ENCODE measurements at regions not wholly inside any gene's neighbourhood (a gene's known extent, or its start where the extent isn't known, plus 50 kb on each side); places are given as distances from the start of the nearest gene placed in this dataset.
"Not testable (repeated sequence)": the region's sequence is repeated elsewhere in the genome, so short reads cannot be mapped to it uniquely, and the experiment has no call there.

DNA sequence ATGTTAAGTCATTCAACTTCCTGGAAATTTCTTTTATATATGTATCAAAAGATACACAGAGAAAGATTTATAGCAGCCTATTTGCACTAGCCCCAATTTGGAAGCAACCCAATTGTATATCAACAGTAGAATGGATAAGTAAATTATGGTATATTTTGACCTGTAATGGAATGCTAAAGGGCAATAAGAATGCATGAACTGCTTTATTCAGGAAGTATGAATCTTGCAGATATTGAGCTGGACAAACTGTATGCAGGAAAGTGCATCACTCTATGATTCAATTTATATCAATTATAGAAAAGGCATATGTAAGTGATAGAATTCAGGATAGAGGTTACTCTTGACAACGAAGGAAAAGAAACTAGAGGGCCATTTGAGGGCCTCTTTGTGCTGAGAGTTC is 913.1 kb upstream of the FBXO33 start:
- DNase-seq = no peak

DNA sequence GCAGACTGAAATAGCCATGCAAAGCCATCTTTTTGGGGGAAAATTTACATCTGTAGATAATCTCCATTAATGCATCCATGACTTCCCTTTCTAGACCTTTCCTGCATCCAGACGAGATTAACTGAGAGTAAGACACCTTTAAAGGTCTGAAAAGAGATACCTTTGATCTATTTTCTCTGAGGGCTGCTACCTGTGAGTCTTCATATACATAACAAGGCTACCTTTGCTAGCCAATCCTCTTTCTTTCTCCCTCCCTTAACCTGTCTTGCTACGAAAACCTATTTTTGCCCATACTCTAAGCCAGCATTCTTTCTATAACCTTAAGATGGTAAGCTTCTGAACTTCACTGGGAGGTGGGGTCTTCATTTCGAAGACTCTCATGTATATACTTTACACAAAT is 908.5 kb upstream of the FBXO33 start:
- DNase-seq = no peak

DNA sequence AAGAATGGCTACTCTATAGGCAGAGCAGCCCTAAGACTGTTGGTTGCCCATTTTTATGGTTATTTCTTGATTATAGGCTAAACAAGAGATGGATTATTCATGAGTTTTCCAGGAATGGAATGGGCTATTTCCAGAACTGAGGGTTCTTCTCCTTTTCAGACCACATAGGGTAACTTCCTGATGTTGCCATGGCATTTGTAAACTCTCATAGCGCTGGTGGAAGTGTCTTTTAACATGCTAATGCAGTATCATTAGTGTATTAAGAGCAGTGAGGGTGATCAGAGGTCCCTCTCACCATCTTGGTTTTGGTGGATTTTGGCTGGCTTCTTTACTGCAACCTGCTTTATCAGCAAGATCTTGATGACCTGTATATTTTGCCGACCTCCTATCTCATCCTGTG is 904.6 kb upstream of the FBXO33 start:
- no peak for DNase-seq

DNA sequence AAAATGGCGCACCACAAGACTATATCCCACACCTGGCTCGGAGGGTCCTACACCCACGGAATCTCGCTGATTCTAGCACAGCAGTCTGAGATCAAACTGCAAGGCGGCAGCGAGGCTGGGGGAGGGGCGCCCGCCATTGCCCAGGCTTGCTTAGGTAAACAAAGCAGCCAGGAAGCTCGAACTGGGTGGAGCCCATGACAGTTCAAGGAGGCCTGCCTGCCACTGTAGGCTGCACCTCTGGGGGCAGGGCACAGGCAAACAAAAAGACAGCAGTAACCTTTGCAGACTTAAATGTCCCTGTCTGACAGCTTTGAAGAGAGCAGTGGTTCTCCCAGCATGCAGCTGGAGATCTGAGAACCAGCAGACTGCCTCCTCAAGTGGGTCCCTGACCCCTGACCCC is 894.3 kb upstream of the FBXO33 start:
- not testable (repeated sequence) for DNase-seq

DNA sequence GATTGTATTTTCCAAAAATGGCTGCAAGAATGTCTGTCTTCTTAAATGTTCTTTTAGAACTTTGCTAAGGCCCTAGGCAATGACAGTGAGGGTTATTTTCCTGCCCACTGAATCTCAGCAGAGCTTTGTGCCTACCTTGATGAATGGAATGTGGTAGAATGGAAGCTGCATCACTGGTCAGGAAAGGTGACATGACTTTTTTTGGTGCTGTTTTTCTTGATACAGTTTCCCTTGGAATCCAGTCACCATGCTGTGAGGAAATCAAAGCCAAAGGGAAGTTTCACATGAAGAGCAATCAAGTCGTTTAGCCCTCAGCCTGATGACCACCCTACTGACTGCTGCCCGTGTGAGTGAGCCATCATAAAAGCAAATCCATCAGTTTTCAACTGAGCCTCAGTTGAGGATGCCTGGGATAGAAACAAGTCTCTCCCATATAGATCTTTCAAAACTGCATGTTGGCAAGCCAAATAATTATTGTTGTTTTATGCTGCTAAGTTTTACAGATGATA is 886.0 kb upstream of the FBXO33 start:
- no peak for DNase-seq

DNA sequence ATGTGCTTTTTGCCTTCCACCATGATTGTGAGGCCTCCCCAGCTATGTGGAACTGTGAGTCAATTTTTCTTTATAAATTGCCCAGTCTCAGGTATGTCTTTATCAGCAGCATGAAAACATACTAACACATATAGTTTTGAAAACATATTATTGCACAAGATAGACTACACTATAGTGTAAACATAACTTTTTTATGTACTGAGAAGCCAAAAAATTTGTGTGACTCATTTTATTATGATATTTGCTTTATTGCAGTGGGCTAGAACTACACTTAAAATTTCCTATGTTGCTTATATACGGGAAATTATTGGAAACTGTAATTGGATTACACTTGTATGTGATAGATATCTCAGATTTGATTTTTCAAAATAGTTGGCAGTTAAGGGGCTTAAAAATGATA is 885.5 kb upstream of the FBXO33 start:
- DNase-seq = no peak

DNA sequence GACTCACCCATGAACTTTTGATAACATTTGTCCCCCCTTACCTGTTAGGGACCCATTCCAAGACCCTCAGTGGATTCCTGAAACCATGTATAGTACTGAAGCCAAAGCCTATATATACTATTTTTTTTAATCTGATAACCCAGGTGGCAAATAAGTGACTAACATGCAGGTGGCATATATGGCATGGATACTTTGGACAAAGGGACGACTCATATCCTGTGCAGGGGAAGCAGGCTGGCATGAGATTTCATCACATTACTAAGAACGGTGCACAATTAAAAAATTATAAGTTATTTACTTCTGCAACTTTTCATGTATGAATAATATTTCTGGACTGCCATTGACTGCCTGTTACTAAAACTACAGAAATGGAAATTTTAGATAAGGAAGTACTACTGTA is 880.1 kb upstream of the FBXO33 start:
- no peak for DNase-seq

DNA sequence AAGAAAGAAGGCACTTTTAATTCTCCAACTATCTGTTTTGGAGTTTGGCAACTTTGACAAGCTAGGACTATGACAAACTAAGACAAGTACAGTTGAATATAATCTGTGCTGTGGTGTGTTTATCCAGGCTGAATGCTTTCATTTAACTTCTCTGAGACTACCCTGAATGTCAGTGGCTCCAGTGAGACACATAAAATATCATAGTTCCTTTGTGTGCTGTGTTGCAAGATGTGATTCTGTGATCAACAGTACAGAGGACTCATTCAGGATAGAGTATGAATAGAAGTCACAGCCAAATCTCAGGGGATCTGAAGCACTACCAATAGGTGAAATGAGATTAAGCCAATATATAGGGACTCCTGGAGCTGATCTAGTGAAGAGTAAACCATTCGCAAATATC is 876.9 kb upstream of the FBXO33 start:
- no peak for DNase-seq

DNA sequence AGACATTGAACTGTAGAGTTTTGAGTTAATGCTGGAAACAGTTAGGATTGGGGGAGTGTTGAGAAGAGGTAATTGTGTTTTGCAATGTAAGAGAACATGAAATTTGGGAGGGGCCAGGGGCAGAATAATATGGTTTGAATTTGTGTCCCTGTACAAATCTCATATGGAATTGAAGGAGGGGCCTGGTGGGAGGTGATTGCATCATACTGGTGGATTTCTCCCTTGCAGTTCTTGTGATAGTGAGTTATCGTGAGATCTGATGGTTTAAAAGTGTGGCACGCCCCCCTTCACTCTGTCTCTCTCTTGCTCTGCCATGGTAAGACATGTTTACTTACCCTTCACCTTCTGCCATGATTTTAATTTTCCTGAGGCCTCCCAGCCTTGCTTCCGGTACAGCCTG is 876.0 kb upstream of the FBXO33 start:
- no peak for DNase-seq

DNA sequence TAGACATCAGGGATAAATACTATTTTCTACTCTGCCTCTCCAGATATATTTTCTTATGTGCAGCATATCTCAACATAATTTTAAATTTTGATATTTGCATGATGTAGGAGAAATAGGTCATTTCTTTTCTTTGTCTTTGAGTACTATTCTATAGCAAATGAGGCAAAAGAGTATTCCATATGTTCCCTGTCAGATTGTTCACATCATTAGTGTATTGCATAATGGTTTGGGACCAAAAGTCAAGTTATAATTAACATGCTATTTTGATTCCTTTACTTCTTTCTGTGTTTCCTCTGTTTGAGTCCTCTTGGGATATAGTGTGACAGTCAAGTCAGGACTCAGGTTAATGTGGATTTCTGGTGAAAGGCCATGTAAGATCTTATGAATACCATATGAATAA is 864.6 kb upstream of the FBXO33 start:
- DNase-seq = no peak

DNA sequence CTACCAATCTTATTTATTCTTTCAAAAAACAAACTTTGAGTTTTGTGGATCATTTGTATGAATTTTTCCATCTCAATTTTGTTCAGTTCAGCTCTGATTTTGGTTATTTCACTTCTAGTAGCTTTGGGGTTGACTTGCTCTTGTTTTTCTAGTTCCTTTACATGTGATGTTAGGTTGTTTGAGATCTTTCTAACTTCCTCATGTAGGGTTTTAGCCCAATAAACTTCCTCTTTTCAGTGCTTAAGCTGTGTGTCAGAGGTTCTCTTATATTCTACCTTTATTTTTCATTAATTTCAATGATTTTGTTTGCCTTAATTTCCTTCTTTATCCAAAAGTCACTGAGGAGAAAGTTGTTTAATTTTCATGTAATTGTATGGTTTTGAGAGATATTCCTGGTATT is 860.4 kb upstream of the FBXO33 start:
- DNase-seq = no peak

DNA sequence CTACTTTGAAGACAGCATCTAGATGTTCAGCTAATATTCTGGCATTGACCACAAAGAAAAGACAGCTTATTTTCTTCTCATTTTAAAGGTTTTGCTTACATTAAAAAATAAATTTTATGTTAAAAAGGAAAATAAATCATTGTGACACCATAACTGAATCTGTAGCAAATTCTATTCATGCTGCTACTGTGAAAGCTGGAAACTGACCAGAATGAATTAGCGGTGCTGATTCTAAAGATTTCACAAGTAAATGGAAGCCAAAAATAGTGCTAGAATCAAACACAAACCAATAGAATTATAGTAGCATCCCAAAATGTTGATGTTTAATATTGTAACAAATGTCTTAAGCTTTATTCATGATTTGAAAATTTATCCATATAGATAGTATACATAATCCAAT is 850.0 kb upstream of the FBXO33 start:
- no peak for DNase-seq

DNA sequence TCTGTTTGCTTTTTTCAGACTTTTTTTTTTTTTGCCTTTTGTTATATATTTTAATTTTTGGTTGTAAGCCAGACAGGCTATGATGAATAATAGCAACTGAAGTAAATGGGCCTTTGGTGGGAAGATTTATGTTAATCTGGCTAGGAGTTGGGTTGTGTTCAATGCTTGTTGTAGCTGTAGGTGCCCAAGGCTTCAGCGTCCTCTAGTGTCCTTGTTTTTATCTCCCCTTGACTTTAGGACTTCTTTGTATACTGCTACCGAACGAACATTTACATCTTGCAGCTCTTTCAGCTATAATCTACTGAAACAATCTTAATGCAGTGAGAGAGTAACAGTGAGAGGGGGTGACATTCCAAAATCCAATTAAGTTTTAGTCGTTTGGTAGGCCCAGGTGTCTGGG is 848.4 kb upstream of the FBXO33 start:
- no peak for DNase-seq

DNA sequence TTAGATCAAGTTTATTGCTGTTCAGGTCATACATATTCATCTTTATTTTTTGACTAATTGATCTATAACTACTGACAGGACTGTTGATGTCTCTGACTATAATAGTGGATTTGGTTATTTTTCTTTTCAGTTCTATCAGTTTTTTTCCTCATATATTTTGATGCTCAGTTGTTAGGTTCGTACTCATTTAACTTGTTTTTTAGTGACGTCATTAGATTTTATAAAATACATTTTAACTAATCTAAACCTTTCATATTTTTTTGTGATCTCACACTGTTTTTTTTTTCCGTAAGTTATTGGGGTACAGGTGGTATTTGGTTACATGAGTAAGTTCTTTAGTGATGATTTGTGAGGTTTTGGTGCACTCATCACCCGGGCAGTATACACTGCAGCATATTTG is 841.2 kb upstream of the FBXO33 start:
- no peak for DNase-seq

DNA sequence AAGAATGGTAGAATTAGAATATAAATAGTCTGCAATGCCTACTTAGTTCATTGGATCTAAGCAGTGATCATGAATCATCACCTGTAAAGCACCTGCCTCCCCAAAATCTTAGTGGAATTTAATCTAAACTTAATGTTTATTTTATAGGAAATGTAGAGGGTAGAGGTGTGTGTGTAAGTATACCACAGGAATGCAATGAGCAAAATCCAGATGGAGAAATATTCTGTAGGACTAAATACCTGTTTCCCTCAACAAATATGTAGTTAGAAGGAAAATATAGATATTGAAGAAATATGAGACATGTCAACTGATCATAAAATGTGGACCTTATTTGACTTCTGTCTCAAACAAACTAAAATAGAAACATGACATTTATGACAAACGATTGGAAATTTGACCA is 839.2 kb upstream of the FBXO33 start:
- no peak for DNase-seq

DNA sequence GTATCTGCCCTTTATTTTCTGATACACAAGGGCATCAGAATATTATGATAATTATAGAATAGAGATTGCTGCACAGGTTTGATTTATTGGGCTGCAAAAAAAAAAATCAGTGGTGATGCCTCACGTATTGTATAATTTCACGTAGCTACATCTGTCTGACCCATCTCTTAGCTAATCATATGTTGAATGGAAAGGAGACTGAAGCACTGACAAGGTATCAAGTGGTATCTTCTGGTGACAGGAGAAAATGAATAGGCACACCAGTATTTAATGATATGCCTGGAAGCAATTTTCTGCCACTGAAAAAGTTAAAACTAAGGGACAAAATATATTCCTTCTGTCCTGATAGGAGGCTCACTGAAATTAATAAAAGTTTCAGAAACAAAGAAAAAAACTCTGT is 837.2 kb upstream of the FBXO33 start:
- no peak for DNase-seq

DNA sequence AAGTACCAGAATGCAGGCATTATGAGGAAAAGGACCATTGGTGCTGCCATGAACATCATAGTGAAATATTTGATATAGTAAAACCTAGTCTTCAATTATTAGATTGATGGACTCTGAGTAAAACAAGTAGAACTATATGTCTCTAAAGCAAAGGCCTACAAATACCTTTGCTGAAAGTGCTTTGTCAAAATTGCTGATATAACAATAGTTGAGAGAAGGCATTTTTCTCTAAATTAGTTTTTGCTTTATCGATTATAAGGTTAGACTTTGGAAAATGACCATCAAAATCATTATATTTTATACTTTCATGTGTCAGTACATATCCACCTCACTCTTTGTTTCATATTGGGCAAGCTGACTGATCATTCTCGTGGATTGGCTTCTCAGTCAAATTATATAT is 836.0 kb upstream of the FBXO33 start:
- no peak for DNase-seq

DNA sequence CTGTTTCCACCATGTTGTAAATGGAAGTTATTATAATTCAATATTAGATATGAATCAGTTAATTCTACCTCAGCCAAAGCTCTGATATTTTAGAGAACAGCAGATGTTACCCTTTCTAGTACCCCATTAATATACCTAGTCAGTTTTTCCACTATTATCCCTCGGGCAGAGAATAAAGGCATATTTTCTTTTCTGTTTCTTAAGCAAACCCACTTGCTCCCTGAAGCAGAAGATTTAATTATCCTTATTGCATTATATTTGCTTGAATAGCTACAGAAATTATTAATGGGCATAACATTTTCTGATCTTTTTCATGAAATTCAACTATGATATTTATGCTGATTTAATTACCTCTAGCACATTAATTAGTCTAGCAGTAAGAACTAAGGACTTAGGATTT is 832.9 kb upstream of the FBXO33 start:
- DNase-seq = no peak

DNA sequence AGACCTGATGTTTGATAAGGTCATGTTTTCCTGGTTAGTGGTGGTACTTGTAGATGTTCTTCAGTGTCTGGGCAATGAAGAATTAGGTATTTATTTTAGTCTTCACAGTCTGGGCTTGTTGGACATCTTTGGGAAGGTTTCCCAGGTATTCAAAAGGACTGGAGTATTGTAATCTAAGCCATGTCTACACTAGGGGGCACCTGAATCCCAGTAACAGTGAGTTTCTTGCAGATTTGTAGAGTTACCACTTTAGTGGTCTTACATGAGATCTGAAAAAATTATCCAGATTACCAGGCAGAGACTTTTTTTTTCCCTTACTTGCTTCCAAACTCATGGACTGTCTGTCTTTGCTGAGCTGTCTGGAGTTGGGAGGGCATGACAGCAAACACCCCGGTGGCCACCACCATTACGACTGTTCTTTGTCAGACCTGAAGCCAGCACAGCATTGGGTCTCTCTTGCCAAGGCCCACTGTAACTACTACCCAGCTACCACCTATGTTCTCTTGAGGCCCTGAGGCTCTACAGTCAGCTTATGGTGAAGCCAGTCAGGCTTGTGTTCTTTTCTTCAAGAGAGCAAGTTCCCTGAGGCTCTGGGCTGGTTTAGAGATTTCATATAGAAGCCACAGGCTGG is 820.7 kb upstream of the FBXO33 start:
- DNase-seq = no peak

DNA sequence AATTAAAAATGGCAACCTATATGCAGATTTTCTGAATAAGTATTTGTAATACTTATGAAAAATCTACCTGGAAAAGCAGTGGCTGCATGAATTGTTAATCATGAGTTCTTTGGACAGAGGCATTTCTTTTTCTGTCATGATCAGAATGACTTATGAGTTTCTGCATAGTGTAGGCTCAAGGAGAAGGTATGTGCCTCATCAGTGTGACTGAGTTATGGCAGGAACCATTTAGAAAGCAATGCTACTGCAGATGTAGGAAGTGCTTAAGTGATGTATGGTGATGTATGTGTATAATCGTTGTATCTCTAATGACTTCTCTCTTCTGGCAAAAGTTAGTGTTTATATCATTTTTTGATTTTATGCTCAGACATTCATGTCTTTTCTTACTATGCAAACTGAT is 816.4 kb upstream of the FBXO33 start:
- DNase-seq = no peak

DNA sequence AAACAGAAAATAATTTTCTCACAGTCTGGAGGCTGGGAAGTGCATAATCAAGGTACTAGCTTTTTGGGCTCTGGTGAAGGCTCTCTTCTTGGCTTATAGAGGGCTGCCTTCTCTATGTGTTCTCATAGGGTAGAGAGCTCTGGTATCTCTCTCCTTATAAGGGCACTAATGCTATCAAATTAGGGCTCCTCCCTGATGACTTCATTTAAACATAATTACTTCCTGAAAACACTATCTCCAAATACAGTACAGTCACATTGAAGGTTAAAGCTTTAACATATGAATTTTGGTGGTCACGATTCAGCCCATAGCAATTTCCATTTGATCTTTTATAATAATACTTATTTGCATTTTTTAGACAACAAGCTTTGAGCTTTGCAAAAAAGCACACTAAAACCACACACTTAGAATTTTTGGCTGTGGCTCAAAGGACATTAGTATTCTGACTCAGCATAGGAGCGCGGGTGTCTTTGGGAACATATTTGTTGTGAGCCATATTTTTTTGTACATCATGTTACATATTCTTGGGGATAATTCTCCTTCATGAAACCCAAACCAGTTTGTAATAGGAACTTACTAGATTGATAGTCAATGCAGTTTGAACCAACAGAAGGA is 808.1 kb upstream of the FBXO33 start:
- no peak for DNase-seq

DNA sequence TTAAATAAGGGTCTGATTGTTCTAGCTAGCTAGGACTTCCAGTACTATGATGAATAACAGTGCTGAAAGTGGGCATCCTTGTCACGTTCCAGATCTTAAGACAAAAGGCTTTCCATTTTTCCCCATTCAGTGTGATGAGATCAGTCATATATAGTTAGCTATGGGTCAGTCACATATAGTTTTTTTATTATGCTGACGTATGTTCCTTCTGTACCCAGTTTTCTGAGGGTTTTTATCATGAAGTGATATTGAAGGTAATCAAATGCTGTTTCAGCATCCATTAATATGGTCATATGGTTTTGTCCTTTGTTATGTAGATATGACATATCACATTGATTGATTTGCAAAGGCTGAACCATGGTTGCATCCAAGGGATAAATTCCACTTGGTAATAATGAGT is 800.1 kb upstream of the FBXO33 start:
- no peak for DNase-seq

DNA sequence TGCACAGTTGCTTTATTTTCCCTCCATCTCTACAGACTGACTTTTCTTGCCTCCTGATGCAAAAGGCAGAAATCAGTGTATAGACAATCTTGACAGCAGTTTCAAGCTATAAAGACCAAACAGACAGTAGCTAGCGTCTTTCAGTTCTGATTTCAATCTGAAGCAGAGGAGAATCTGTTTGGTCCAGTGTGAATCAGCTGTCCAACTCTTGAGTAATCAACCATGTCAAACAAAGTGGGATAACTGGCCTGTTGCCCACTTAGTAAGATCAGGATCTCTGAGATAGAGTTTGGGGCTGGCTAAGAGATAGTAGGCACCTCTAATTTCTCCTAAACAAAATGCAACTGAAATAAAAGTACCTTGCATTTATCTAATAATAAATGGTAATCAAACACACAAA is 797.4 kb upstream of the FBXO33 start:
- DNase-seq = no peak

DNA sequence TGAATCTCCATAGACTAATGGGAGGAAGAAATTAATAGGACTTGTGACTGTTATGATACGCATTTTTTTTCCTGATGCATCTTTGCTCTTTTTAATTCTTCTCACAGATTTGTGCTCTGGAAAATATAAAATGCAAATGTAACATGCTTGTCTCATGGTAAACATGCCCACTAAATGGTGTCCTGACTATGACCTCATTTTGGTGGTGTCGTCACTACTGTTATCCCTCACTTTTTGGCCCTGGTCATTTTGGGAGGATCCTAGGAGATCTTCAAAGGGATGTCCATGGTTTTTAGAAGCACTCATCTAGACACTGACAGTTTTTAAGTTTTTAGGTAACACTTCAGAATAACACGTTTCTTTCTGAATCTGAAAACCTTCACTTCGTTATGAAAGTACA is 790.8 kb upstream of the FBXO33 start:
- DNase-seq = no peak

DNA sequence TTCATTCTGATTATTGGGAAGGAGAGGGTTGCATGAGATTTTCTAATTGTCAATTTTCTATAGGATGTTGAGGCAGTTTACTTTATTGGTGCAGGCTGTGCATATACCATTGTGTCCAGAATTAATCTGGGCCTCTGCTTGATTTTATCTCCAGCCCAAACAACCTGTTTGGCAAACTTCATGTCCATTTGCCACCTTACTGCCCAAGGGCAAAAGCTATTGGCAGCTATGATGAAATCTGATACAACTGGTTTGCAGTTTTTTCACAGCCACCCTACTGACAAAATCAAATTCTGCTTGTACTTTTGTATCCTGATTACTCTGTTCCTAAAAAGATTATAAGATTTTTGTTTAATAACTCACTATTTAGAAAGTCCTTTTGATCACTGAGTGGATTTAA is 789.2 kb upstream of the FBXO33 start:
- DNase-seq = no peak
